ENCODE measurements at regions not wholly inside any gene's neighbourhood (a gene's known extent, or its start where the extent isn't known, plus 50 kb on each side); places are given as distances from the start of the nearest gene placed in this dataset.
A peak's percentile ranks its signal among the peaks of the same experiment; 100 is the strongest.

DNA sequence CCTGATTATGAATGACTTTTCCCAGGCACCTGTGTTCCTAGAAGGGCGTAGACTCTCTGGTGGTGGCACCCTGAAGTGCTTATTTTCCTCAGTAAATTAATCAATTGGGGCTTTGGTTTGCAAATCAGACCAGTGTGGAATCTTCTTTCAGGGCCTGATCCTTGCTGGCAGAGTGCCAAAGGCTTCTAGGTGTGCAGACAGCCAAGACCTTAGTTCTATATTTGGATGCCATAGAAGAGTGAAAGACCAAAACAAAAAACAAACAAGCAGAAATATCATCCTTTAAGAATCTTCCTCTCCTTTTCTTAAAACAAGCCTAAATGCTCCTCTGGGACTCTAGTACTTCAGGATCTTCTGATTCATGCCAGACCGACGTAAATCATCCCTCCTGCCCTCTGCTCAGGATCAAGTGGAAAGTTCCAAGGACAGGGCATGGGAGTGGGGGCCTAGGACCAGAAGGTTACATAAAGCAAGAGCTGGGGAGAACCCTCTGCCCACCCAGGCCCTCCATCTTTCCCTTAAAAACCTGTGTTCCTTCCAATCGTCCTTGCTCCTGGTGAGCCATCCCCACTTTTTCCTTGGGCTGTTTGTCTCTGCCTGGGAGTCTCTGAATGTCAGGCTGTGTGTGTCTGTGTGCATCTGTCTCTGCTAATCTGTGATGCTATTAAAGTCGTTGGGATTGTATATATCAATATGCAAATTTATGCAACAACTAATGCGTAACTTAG is 70.5 kb upstream of the MYLIP start:
- no peak overlapping the region for H3K27ac Mint-ChIP-seq
- H3K27me3 Mint-ChIP-seq: no peaks in the 10 kb centered on the region
- no peaks in the 10 kb centered on the region for H3K9me3 Mint-ChIP-seq
- H3K4me3 Mint-ChIP-seq: peak overlapping the region; percentile 4
- no peak for DNase-seq (ENCODE audit: extremely low spot score, unreplicated experiment)
- TF ChIP-seq, protein P1, sequence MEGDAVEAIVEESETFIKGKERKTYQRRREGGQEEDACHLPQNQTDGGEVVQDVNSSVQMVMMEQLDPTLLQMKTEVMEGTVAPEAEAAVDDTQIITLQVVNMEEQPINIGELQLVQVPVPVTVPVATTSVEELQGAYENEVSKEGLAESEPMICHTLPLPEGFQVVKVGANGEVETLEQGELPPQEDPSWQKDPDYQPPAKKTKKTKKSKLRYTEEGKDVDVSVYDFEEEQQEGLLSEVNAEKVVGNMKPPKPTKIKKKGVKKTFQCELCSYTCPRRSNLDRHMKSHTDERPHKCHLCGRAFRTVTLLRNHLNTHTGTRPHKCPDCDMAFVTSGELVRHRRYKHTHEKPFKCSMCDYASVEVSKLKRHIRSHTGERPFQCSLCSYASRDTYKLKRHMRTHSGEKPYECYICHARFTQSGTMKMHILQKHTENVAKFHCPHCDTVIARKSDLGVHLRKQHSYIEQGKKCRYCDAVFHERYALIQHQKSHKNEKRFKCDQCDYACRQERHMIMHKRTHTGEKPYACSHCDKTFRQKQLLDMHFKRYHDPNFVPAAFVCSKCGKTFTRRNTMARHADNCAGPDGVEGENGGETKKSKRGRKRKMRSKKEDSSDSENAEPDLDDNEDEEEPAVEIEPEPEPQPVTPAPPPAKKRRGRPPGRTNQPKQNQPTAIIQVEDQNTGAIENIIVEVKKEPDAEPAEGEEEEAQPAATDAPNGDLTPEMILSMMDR (conservative IDR thresholded peaks at IDR 0.05): no peak
- no peaks in the 10 kb centered on the region for H3K36me3 Mint-ChIP-seq
- peaks cover 20% of the 10 kb centered on the region for H3K4me1 Mint-ChIP-seq (ENCODE audit: unreplicated experiment)

DNA sequence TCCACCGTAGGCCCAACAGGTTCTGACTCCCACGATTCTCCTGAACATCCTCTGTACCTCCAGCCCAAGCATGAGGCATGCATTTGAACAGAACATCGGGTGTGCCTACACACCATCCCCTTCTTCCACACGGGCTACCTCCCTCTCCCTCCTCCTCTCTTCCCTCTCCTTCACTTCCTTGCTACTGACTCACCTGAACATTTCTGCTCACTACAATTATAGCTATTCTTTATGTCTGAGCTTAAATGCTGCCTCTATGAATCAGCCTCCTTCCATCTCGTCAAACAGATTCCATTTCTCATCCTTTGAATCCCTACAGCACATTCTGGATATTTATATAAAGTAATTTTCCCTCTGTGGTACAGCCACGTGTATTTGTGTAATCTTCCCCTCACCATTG is 71.4 kb upstream of the MYLIP start:
- Mint-ChIP-seq H3K27ac (no peak overlapping the region), H3K36me3 (no peaks in the 10 kb centered on the region), H3K27me3 (no peaks in the 10 kb centered on the region), H3K4me1 (ENCODE audit: unreplicated experiment) (peaks cover 20% of the 10 kb centered on the region), H3K9me3 (no peaks in the 10 kb centered on the region), H3K4me3 (no peak overlapping the region)
- TF ChIP-seq, protein P1 (conservative IDR thresholded peaks at IDR 0.05): no peak
- DNase-seq (ENCODE audit: extremely low spot score, unreplicated experiment): no peak

DNA sequence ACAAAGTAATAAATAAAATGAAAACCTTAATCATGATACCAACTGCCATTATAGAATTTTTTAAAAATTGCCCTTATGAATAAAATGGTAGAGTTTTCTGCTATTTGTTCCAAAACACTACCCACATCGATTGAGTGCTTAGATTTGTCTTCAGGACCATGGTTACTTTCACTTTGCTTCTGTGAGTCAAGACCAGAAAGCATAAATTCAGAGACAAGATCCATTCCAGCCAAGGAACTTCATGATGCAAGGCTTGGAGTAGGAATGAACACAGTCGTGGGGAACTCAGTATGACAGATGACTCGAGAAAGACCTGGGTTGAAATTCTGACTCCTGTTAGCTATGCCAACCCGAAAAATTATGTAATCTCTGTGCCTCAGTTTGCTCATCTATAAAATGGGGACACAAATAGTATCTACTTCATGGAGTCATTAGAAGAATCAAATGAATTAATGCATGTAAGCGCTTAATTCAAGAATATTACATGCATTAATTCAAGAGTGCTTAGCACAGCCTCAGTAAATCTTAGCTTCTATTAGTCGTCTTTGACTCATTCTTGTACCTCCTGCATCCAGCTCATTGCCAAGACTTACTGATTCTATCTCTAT is 72.5 kb upstream of the MYLIP start:
- DNase-seq (ENCODE audit: extremely low spot score, unreplicated experiment): no peak
- Mint-ChIP-seq H3K4me3 (no peak overlapping the region), H3K4me1 (ENCODE audit: unreplicated experiment) (peaks cover 20% of the 10 kb centered on the region), H3K27me3 (no peaks in the 10 kb centered on the region), H3K36me3 (no peaks in the 10 kb centered on the region), H3K9me3 (no peaks in the 10 kb centered on the region), H3K27ac (no peak overlapping the region)
- TF ChIP-seq, protein P1 (conservative IDR thresholded peaks at IDR 0.05): no peak

DNA sequence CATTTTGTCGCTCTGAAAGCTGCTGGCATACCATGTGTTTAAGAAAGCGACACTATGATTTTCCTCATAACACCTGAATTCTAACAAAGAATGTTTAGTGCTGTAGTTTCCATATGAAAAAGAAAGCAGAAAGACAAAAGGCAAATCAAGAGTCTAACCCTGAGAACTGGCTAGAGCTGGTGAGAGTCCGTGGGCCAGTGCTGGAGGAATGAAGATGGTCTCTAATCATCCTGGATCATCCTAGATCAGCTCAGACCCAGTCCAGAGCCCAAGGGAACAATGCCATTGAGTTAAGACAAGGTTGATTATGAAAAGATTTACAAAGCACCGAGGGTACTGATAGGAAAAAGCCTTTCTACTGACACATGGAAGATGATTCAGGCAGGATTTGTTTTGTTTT is 73.0 kb upstream of the MYLIP start:
- H3K4me1 Mint-ChIP-seq (ENCODE audit: unreplicated experiment): peaks cover 20% of the 10 kb centered on the region
- no peak for DNase-seq (ENCODE audit: extremely low spot score, unreplicated experiment)
- TF ChIP-seq, protein P1 (conservative IDR thresholded peaks at IDR 0.05): no peak
- H3K9me3 Mint-ChIP-seq: no peaks in the 10 kb centered on the region
- no peaks in the 10 kb centered on the region for H3K36me3 Mint-ChIP-seq
- no peaks in the 10 kb centered on the region for H3K27me3 Mint-ChIP-seq
- no peak overlapping the region for H3K4me3 Mint-ChIP-seq
- no peak overlapping the region for H3K27ac Mint-ChIP-seq

DNA sequence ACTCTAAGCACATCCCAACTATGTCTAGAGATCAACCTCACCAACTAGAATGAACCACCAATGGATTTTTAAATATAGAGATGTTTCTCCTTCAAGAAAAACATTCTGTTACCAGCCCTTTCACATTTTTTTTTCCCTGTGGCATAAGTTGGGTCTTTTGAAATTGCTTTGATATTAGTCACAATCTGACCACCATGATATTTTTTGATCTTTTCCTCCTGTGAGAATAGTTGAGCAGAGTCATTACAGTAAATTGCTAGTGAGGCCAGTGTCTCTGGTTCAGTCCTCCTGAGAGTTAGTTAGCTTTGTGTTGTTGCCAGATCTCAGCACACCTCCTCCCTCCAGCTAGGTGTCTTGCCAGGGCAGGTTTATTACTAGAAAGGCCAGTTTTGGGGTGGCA is 79.7 kb upstream of the MYLIP start:
- H3K9me3 Mint-ChIP-seq: peaks cover 6% of the 10 kb centered on the region
- TF ChIP-seq, protein P1 (conservative IDR thresholded peaks at IDR 0.05): no peak
- no peak overlapping the region for H3K4me3 Mint-ChIP-seq
- no peak overlapping the region for H3K27ac Mint-ChIP-seq
- H3K27me3 Mint-ChIP-seq: no peaks in the 10 kb centered on the region
- DNase-seq (ENCODE audit: extremely low spot score, unreplicated experiment): no peak
- no peaks in the 10 kb centered on the region for H3K36me3 Mint-ChIP-seq
- peaks cover 8% of the 10 kb centered on the region for H3K4me1 Mint-ChIP-seq (ENCODE audit: unreplicated experiment)
